Spleen (tissue), 11 donors: ENCODE measurements at regions not wholly inside any gene's neighbourhood (a gene's known extent, or its start where the extent isn't known, plus 50 kb on each side); places are given as distances from the start of the nearest gene placed in this dataset.

Experiments used
- DNase-seq: peaks from one replicate; pipeline ENCODE4 v3.0.0-alpha.2; 2020
- H3K27ac ChIP-seq, 8 donors: fragments of 200-600 bp; sonication (generic) in 7 of 8; 1 replicate in 4 of 8; 2 replicates in 4 of 8; pipeline versions ENCODE4 v1.5.0 to v1.8.0; 2016 to 2021; ENCODE audit warnings: inconsistent platforms in 4 of 8, mild to moderate bottlenecking in 4 of 8, moderate library complexity in 1 of 8
- H3K27me3 ChIP-seq, 7 donors: fragments of 200-600 bp; sonication (generic) in 6 of 7; replicated peaks in 1 of 7; 1 replicate in 4 of 7; 2 replicates in 3 of 7; pipeline versions ENCODE4 v1.5.0 to v1.8.0; 2016 to 2021; ENCODE audit warnings: inconsistent platforms in 3 of 7, mild to moderate bottlenecking in 1 of 7
- H3K36me3 ChIP-seq, 6 donors: fragments of 200-600 bp; sonication (generic) in 5 of 6; 1 replicate in 4 of 6; 2 replicates in 2 of 6; pipeline versions ENCODE4 v1.5.0 to v1.8.0; 2016 to 2021; ENCODE audit warnings: inconsistent platforms in 2 of 6
- H3K4me1 ChIP-seq, 6 donors: fragments of 200-600 bp; sonication (generic) in 5 of 6; 1 replicate in 3 of 6; 2 replicates in 3 of 6; pipeline versions ENCODE4 v1.5.0 to v1.8.0; 2016 to 2021; ENCODE audit warnings: inconsistent platforms in 3 of 6
- H3K4me3 ChIP-seq, 8 donors: fragments of 200-600 bp; sonication (generic) in 7 of 8; 1 replicate in 4 of 8; 2 replicates in 4 of 8; pipeline versions ENCODE4 v1.5.0 to v1.8.0; 2016 to 2021; ENCODE audit warnings: inconsistent platforms in 4 of 8, mild to moderate bottlenecking in 4 of 8, moderate library complexity in 2 of 8
- H3K9me3 ChIP-seq, 8 donors: fragments of 200-600 bp; sonication (generic) in 7 of 8; 1 replicate in 4 of 8; 2 replicates in 4 of 8; pipeline versions ENCODE4 v1.5.0 to v1.8.0; 2016 to 2021; ENCODE audit warnings: inconsistent platforms in 4 of 8
- CTCF ChIP-seq, 11 experiments: fragments of 200-600 bp in 7 of 11; fragments of 450-650 bp in 4 of 11; sonication (generic) in 4 of 11; IDR thresholded peaks in 8 of 11; conservative IDR thresholded peaks in 3 of 11; 1 replicate in 7 of 11; 2 replicates in 4 of 11; pipeline versions ENCODE4 v1.4.0 to v1.8.0; 2016 to 2021; ENCODE audit warnings: antibody characterized with exemption in 11 of 11, inconsistent platforms in 4 of 11, mild to moderate bottlenecking in 1 of 11
- POLR2A ChIP-seq, 3 donors: fragments of 450-650 bp; IDR thresholded peaks; one replicate each; pipeline ENCODE4 v1.5.1; 2017; ENCODE audit warnings: antibody characterized with exemption in 3 of 3, mild to moderate bottlenecking in 1 of 3
- POLR2AphosphoS5 ChIP-seq, 3 donors: sonication (generic); formaldehyde crosslinking; IDR thresholded peaks; one replicate each; pipeline ENCODE4 v1.5.1; 2017; ENCODE audit warnings: antibody characterized with exemption in 3 of 3
- WGBS, 5 donors: extraction: QIAGEN DNeasy Blood & Tissue Kit in 3 of 5; methylation state at CpG; one replicate each; pipeline versions ENCODE4 v1.1.5 to v1.1.7; 2013 to 2018; 5-methylcytosine and 5-hydroxymethylcytosine counted together
- intact Hi-C: fragments of 100-400 bp; cut with DNase I; formaldehyde crosslinking; loops from one replicate; pipeline ENCODE4 v1.15.0; 2023; ENCODE audit warnings: low total_unique reads
- donor health status: healthy with polysubstance abuse.
- donor health status: DM: no; HTN: no; CAD: no; lungs with moderate emphysema.
- donor health status: DM: no; HTN: no; CAD: no.
- donor health status: Bipolar disorder and iron deficiency.
- donor health status: healthy.
- donor health status: DM: no; HTN: no; CAD: no.
- donor health status: DM: yes; HTN: yes; CAD: no.

- Histone ChIP-seq H3K4me3 (no peak overlapping the region), H3K9me3 (peaks cover 0 to 15% (median 5%) of the 10 kb centered on the region in 8 donors), H3K27ac (no peak overlapping the region), H3K4me1 (peaks cover 0 to 4% (median 0%) of the 10 kb centered on the region in 6 donors), H3K36me3 (no peaks in the 10 kb centered on the region), H3K27me3 (peaks cover 0 to 16% (median 0%) of the 10 kb centered on the region in 7 donors)
- no peak for DNase-seq
- WGBS, 5 donors, result 83 to 95% (median 93%) methylated on average over 21 to 23 of the region's 23 CpGs
- TF ChIP-seq POLR2A (IDR thresholded peaks at IDR 0.05) (no peak), CTCF (IDR thresholded peaks at IDR 0.05 in 8 of 11, conservative IDR thresholded peaks at IDR 0.05 in 3 of 11) (no peak), POLR2AphosphoS5 (IDR thresholded peaks at IDR 0.05) (no peak)
- intact Hi-C loops, result no loop called here
Measured at GRCh38 chr12:31228811-31229792, 96.8 kb downstream of the SINHCAF start.

- intact Hi-C loops, result no loop called here
Measured at GRCh38 chr12:31230004-31230403, 95.9 kb downstream of the SINHCAF start.

More at GRCh38 chr12:31230004-31230403, 95.9 kb downstream of the SINHCAF start:
- peaks cover 0 to 22% (median 0%) of the 10 kb centered on the region in 7 donors for H3K27me3 ChIP-seq
- no peak overlapping the region for H3K27ac ChIP-seq
- TF ChIP-seq POLR2AphosphoS5 (IDR thresholded peaks at IDR 0.05) (no peak), POLR2A (IDR thresholded peaks at IDR 0.05) (no peak)
- DNase-seq, result no peak
- peaks cover 0 to 5% (median 0%) of the 10 kb centered on the region in 6 donors for H3K4me1 ChIP-seq
- 85 to 97% (median 90%) methylated on average over 5 of the region's 5 CpGs for WGBS, 5 donors
- no peak overlapping the region for H3K4me3 ChIP-seq
- no peaks in the 10 kb centered on the region for H3K36me3 ChIP-seq
- peaks cover 0 to 15% (median 5%) of the 10 kb centered on the region in 8 donors for H3K9me3 ChIP-seq
